ENCODE measurements at regions not wholly inside any gene's neighbourhood (a gene's known extent, or its start where the extent isn't known, plus 50 kb on each side); places are given as distances from the start of the nearest gene placed in this dataset.

DNA sequence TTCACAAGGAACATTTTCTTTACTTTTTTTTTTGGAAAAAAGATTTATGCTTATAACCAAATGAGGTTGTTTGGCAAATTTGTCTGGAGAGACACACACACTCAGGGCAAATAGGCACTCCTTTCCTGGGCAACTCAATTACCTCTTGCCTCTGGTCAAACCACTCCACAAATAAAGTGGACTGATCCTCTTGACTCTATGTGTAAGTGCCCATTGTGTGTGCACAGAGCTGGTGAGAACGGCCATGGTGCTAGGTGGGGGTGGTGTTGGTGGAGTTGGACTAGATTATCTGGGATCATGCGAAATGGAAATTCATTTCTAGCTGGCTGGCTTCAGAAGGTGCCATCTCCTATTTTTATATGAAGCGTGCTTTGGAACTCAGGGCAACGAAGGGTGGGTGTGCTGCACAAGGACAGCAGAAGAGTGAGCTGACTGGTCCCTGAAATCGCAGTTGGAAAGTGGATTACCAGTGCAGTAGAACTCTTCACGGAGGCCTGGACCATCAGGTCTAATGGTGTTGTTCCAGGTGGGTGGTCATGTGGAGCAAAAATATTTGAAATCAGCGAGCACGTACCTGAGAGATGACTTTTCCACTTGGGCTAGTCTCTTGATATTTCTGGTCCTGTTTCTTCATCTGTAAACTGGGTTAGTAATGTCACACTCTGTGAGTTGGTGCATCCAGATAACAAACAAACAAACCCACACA, 149.9 kb downstream of the RPIA start:
- TF ChIP-seq, protein P1, sequence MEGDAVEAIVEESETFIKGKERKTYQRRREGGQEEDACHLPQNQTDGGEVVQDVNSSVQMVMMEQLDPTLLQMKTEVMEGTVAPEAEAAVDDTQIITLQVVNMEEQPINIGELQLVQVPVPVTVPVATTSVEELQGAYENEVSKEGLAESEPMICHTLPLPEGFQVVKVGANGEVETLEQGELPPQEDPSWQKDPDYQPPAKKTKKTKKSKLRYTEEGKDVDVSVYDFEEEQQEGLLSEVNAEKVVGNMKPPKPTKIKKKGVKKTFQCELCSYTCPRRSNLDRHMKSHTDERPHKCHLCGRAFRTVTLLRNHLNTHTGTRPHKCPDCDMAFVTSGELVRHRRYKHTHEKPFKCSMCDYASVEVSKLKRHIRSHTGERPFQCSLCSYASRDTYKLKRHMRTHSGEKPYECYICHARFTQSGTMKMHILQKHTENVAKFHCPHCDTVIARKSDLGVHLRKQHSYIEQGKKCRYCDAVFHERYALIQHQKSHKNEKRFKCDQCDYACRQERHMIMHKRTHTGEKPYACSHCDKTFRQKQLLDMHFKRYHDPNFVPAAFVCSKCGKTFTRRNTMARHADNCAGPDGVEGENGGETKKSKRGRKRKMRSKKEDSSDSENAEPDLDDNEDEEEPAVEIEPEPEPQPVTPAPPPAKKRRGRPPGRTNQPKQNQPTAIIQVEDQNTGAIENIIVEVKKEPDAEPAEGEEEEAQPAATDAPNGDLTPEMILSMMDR (IDR thresholded peaks at IDR 0.05; ENCODE audit: insufficient read depth, low read length, poor library complexity, severe bottlenecking): no peak
- H3K27me3 ChIP-seq (replicated peaks; ENCODE audit: control insufficient read depth, insufficient read depth, low read length): no peaks in the 10 kb centered on the region
- H3K4me3 ChIP-seq (replicated peaks; ENCODE audit: low read depth, low read length): no peak overlapping the region
- no peak for DNase-seq (ENCODE audit: extremely low read depth, insufficient read length)
- no peaks in the 10 kb centered on the region for H3K36me3 ChIP-seq (ENCODE audit: control insufficient read depth, insufficient read depth, low read length)

DNA sequence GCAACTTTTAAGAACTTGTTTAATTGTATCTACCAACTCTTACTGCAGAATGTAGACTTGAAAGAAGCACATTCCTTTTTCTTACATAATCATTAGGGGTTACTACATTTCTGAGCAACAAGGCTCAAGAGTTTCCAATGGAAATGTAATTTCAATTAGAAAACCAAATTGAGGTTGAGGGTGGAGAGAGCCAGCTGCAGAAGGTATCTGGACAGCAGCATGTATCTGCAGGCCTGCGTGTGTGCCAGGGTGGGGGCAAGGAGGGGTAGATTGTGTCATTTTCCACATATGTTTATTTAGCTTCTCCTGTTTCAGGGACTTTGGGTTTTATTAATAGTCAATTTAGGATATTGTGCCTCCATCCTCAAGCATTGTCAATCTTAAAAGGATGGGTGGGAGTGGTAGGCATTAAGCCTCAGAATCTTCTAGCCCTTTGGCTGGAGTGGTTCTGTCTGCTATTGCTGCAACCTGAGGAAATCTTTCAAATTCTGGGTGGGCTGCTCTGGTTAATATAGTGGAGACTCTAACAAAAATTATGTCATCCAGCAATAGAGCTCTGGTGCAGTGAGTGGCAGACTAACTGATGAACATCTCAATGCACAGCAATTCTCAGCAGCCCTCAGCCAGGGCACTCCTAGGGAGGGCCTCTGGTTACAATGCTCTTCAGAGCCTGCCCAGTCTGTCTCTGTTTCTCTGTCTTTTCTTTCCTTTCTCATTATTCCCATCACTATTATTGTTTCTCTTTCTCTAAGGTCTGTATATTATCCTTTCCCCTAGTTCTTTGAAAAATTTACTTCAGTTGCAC, 151.4 kb downstream of the RPIA start:
- Histone ChIP-seq H3K4me3 (replicated peaks; ENCODE audit: low read depth, low read length) (no peak overlapping the region), H3K36me3 (ENCODE audit: control insufficient read depth, insufficient read depth, low read length) (no peaks in the 10 kb centered on the region), H3K27me3 (replicated peaks; ENCODE audit: control insufficient read depth, insufficient read depth, low read length) (no peaks in the 10 kb centered on the region)
- DNase-seq (ENCODE audit: extremely low read depth, insufficient read length): no peak
- TF ChIP-seq, protein P1 (IDR thresholded peaks at IDR 0.05; ENCODE audit: insufficient read depth, low read length, poor library complexity, severe bottlenecking): no peak

DNA sequence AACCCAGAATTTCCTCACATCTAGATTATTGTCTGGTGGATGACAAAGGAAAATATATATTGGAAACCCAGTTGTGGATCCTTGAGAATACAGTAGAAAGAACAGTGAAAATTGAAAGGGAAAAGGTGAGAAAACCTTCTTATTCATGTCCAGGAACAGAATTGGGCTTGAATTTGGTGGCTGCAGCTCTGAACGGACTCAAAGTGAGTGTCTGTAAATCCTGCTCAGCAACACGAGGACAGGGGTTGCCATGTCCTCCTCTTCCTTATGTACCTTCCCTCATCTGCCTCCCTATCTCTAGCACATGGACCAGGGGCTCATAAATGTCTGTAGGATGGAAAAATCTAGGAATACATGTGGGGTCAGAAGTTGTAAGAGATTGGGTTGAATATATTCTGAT, 152.2 kb downstream of the RPIA start:
- Histone ChIP-seq H3K36me3 (ENCODE audit: control insufficient read depth, insufficient read depth, low read length) (no peaks in the 10 kb centered on the region), H3K27me3 (replicated peaks; ENCODE audit: control insufficient read depth, insufficient read depth, low read length) (no peaks in the 10 kb centered on the region), H3K4me3 (replicated peaks; ENCODE audit: low read depth, low read length) (no peak overlapping the region)
- DNase-seq (ENCODE audit: extremely low read depth, insufficient read length): no peak
- TF ChIP-seq, protein P1 (IDR thresholded peaks at IDR 0.05; ENCODE audit: insufficient read depth, low read length, poor library complexity, severe bottlenecking): no peak

DNA sequence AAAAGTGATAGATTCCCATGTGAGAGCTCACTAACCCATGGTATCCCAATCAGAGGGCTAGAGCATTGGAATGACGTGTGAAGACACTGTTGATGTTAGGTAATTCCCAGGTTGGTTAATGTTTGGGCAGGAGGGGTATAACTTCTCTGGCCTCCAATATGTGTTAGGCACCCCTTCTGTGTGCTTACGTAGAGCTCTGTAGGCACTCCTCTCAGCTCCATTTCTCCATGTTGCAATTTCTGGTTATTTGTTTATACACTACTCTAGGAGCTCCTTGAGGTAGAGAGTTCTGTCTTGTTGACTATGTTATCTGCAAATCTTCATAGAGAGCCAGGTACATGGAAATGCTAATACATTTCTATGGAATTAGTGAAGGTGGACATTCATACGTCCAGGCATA, 153.5 kb downstream of the RPIA start:
- DNase-seq (ENCODE audit: extremely low read depth, insufficient read length): no peak
- TF ChIP-seq, protein P1 (IDR thresholded peaks at IDR 0.05; ENCODE audit: insufficient read depth, low read length, poor library complexity, severe bottlenecking): no peak
- H3K4me3 ChIP-seq (replicated peaks; ENCODE audit: low read depth, low read length): no peak overlapping the region
- no peaks in the 10 kb centered on the region for H3K36me3 ChIP-seq (ENCODE audit: control insufficient read depth, insufficient read depth, low read length)
- no peaks in the 10 kb centered on the region for H3K27me3 ChIP-seq (replicated peaks; ENCODE audit: control insufficient read depth, insufficient read depth, low read length)

DNA sequence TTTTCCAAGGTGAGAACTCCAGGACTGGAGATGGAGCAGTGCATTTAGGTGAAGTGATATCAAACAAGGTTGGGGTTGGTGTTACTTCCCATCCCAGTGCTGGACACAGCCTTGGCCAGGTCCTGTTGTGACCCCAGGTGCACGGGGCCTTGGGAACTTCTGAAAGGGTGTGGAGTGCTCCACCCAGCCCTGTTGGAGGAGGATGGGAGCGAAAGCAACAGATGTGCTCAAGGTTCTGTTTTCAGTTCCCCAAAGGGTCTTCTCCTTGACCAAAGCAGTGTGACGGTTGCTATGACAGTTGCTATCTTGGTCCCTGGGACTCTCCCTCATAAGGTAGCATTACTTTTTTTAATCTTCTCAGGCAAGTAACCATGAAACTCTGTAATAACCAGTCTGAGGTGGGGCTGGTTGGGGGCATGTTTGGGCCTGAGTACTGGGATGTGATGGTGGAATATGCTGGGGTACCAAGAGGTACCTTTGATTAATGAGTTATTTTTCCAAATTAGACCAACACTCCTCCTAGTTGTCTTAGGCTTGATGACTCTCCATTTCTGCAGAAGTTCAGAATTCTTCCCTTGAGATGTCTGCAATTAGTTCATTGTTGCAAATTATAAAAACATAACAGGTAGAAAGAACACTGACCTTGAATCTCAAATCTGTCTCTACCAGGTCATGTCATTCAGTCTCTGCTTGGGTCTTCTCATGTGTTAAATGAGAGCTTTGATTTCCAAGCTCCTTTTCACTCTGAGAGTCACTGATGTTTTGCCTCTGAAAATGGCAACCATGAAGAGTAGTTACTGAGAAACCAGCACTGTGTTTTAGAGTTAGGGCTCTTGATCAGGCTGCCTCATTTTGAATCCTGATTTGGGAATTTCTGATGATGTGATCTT, 154.5 kb downstream of the RPIA start:
- DNase-seq (ENCODE audit: extremely low read depth, insufficient read length): no peak
- no peaks in the 10 kb centered on the region for H3K27me3 ChIP-seq (replicated peaks; ENCODE audit: control insufficient read depth, insufficient read depth, low read length)
- TF ChIP-seq, protein P1 (IDR thresholded peaks at IDR 0.05; ENCODE audit: insufficient read depth, low read length, poor library complexity, severe bottlenecking): no peak
- no peaks in the 10 kb centered on the region for H3K36me3 ChIP-seq (ENCODE audit: control insufficient read depth, insufficient read depth, low read length)
- no peak overlapping the region for H3K4me3 ChIP-seq (replicated peaks; ENCODE audit: low read depth, low read length)
